ENCODE measurements at regions not wholly inside any gene's neighbourhood (a gene's known extent, or its start where the extent isn't known, plus 50 kb on each side); places are given as distances from the start of the nearest gene placed in this dataset.

DNA sequence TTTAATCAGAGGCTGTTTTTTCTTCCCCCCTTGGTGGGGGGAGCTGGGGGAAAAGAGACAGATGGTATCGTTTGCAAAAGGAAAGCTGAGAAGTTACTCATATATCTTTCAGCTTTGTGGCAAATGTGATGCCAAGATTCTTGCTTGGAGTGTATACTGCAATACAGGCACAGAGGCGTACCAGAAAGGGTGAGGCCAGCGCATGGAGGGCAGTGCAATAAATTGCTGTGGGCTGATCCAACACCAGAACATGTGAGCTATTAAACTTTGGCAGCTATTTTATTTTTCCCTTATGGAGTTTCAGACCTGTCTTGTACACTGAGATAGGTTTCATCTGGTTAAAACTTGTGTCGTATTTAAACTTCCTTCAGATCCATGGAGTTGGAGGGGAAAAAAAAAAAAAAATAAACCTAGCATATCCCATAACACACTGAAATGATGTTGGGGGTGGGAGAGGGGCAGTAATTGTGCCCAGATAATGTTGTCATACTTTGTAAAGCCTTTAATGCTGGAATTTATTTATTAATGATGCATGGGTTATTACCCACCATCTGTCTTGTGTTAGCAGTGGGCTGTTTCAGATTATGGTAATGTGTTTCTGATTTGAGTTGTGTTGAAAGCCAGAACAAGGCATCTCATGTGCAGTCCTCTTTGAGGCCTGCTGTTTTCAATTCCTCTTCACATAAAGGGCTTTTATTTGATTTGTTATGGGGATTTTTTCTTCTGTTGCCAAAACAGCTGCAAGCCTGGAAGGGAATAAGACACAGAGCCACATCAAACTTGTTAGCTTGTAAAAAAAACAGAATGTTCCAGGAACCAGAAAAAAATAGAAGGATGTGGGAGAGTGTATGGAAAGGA lies 891.3 kb downstream of the TLE1 start:
- H3K4me3 ChIP-seq = no peak overlapping the region
- H3K4me2 ChIP-seq (ENCODE audit: control insufficient read depth, insufficient read depth) = no peak overlapping the region
- H3K9me3 ChIP-seq (replicated peaks; ENCODE audit: control insufficient read depth, insufficient read depth, low read length) = no peaks in the 10 kb centered on the region
- POLR2A ChIA-PET = no interaction called here
- FAIRE-seq (no peak), DNase-seq (ENCODE audit: low read depth, low spot score) (no peak), ATAC-seq (no peak)
- SMC1A ChIA-PET (ENCODE audit: uncharacterized antibody, unreplicated experiment) = interaction anchor here (0.6 to 4.5 kb wide), 13 partner anchors 7 to 88 kb away, joined by 3 to 21 read pairs (median 4); no protein-coding TSS in a partner anchor
- H3K27ac ChIP-seq (ENCODE audit: control insufficient read depth, insufficient read depth) = no peak overlapping the region
- RAD21 ChIA-PET (ENCODE audit: unreplicated experiment) = interaction anchor here (0.6 to 3.0 kb wide), 4 partner anchors 9 to 86 kb away, joined by 3 to 17 read pairs (median 3); no protein-coding TSS in a partner anchor
- H3K79me2 ChIP-seq (ENCODE audit: control insufficient read depth, insufficient read depth, low read length) = no peaks in the 10 kb centered on the region
- no peak for TF ChIP-seq FOXK2 (IDR thresholded peaks at IDR 0.05)
- peak in 1 of 2 experiments; percentile 38; a peak in 1 of 4 replicates for TF ChIP-seq BHLHE40 (IDR thresholded peaks at IDR 0.05; ENCODE audit: borderline replicate concordance in 1 of 2, low read depth in 2 of 2, low read length in 1 of 2)
- no peak overlapping the region for H2AFZ ChIP-seq (ENCODE audit: control insufficient read depth, low read depth, low read length)
- no TSS peak for BruUV-seq (replicated peaks)
- no peaks in the 10 kb centered on the region for H4K20me1 ChIP-seq (ENCODE audit: control insufficient read depth, insufficient read depth)
- CTCF ChIA-PET = interaction anchor here (1.0 to 1.7 kb wide), 2 partner anchors 9 to 84 kb away, joined by 3 to 6 read pairs; no protein-coding TSS in a partner anchor
- 57% methylated on average over 4 of the region's 4 CpGs for WGBS (ENCODE audit: insufficient coverage, insufficient replicate concordance, low lambda C conversion rate, missing lambda C conversion rate)
- H3K4me1 ChIP-seq (ENCODE audit: control insufficient read depth, insufficient read depth, low read length) = no peaks in the 10 kb centered on the region
- H3K36me3 ChIP-seq (ENCODE audit: control insufficient read depth in 2 of 2, insufficient read depth in 2 of 2, low read length in 1 of 2) = no peaks in the 10 kb centered on the region
- in situ Hi-C loops (cut with MboI) (no loop called here), intact Hi-C loops (cut with micrococcal nuclease; ENCODE audit: unreplicated experiment) (no loop called here)
- H3K9ac ChIP-seq (ENCODE audit: control insufficient read depth, insufficient read depth, low read length) = no peak overlapping the region
- H3K27me3 ChIP-seq (replicated peaks in 1 of 2; ENCODE audit: control insufficient read depth in 2 of 2, insufficient read depth in 2 of 2, low read length in 1 of 2) = no peaks in the 10 kb centered on the region

DNA sequence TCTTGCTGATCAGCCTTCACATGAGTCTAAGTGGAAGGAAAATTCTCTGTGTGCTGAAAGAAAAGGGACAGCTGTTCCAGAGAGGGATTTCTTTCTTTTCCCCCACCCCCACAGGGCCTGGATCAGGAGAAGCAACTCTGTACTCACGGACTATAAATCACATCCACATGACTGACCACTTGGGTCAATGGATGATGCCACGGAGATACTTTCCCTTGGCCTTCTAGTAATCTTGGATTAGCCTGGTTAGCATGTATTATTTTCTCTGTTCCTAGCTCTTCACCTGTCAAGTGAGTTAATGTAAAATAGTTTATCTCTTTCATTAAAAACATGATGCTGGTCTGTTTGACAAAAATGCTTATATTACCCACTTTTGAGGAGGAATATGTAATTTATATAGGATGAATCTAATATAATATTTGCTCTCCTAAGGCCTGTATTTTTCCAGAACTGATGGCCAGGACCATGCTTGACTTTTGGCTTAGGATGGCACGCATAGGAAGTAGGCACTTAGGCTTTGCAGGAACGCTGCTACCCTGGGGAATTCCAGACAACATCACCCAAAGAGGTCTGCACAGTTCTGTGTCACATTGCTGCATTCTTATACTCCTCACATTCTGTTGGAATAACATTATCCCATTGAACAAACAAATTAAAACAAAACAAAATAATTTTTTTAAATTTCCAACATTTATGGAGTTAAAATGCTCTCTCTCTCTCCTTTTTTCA lies 892.1 kb downstream of the TLE1 start:
- intact Hi-C loops (cut with micrococcal nuclease; ENCODE audit: unreplicated experiment) (no loop called here), in situ Hi-C loops (cut with MboI) (no loop called here)
- Histone ChIP-seq H3K9me3 (replicated peaks; ENCODE audit: control insufficient read depth, insufficient read depth, low read length) (no peaks in the 10 kb centered on the region), H4K20me1 (ENCODE audit: control insufficient read depth, insufficient read depth) (no peaks in the 10 kb centered on the region), H3K27me3 (replicated peaks in 1 of 2; ENCODE audit: control insufficient read depth in 2 of 2, insufficient read depth in 2 of 2, low read length in 1 of 2) (no peaks in the 10 kb centered on the region), H2AFZ (ENCODE audit: control insufficient read depth, low read depth, low read length) (no peak overlapping the region), H3K27ac (ENCODE audit: control insufficient read depth, insufficient read depth) (no peak overlapping the region), H3K4me3 (no peak overlapping the region), H3K79me2 (ENCODE audit: control insufficient read depth, insufficient read depth, low read length) (no peaks in the 10 kb centered on the region), H3K4me2 (ENCODE audit: control insufficient read depth, insufficient read depth) (no peak overlapping the region), H3K36me3 (ENCODE audit: control insufficient read depth in 2 of 2, insufficient read depth in 2 of 2, low read length in 1 of 2) (no peaks in the 10 kb centered on the region), H3K9ac (ENCODE audit: control insufficient read depth, insufficient read depth, low read length) (no peak overlapping the region), H3K4me1 (ENCODE audit: control insufficient read depth, insufficient read depth, low read length) (no peaks in the 10 kb centered on the region)
- ChIA-PET SMC1A (ENCODE audit: uncharacterized antibody, unreplicated experiment) (interaction anchor here (1.0 to 4.5 kb wide), 5 partner anchors 8 to 86 kb away, joined by 4 to 21 read pairs (median 4); no protein-coding TSS in a partner anchor), CTCF (interaction anchor here (1.0 to 1.7 kb wide), 2 partner anchors 8 to 85 kb away, joined by 3 to 6 read pairs; no protein-coding TSS in a partner anchor), RAD21 (ENCODE audit: unreplicated experiment) (interaction anchor here (0.7 to 3.0 kb wide), 3 partner anchors 44 to 87 kb away, joined by 3 to 17 read pairs (median 3); no protein-coding TSS in a partner anchor), POLR2A (no interaction called here)
- 16% methylated on average over 4 of the region's 4 CpGs for WGBS (ENCODE audit: insufficient coverage, insufficient replicate concordance, low lambda C conversion rate, missing lambda C conversion rate)
- FAIRE-seq (no peak), ATAC-seq (no peak), DNase-seq (ENCODE audit: low read depth, low spot score) (no peak)
- no TSS peak for BruUV-seq (replicated peaks)
- TF ChIP-seq IKZF2 (IDR thresholded peaks at IDR 0.05) (no peak), HDAC2 (IDR thresholded peaks at IDR 0.05) (no peak), NFXL1 (IDR thresholded peaks at IDR 0.05; ENCODE audit: borderline replicate concordance) (no peak), JUNB (IDR thresholded peaks at IDR 0.05) (no peak), SUPT20H (IDR thresholded peaks at IDR 0.05; ENCODE audit: borderline replicate concordance, control insufficient read depth, low read depth, low read length) (no peak), STAT1 (conservative IDR thresholded peaks at IDR 0.05) (no peak), SMAD5 (IDR thresholded peaks at IDR 0.05; ENCODE audit: low read depth) (no peak), SIN3A (IDR thresholded peaks at IDR 0.05; ENCODE audit: low read depth, low read length) (no peak), RELA (IDR thresholded peaks at IDR 0.05; ENCODE audit: borderline replicate concordance, partially characterized antibody) (no peak)
- TF ChIP-seq, protein P1, sequence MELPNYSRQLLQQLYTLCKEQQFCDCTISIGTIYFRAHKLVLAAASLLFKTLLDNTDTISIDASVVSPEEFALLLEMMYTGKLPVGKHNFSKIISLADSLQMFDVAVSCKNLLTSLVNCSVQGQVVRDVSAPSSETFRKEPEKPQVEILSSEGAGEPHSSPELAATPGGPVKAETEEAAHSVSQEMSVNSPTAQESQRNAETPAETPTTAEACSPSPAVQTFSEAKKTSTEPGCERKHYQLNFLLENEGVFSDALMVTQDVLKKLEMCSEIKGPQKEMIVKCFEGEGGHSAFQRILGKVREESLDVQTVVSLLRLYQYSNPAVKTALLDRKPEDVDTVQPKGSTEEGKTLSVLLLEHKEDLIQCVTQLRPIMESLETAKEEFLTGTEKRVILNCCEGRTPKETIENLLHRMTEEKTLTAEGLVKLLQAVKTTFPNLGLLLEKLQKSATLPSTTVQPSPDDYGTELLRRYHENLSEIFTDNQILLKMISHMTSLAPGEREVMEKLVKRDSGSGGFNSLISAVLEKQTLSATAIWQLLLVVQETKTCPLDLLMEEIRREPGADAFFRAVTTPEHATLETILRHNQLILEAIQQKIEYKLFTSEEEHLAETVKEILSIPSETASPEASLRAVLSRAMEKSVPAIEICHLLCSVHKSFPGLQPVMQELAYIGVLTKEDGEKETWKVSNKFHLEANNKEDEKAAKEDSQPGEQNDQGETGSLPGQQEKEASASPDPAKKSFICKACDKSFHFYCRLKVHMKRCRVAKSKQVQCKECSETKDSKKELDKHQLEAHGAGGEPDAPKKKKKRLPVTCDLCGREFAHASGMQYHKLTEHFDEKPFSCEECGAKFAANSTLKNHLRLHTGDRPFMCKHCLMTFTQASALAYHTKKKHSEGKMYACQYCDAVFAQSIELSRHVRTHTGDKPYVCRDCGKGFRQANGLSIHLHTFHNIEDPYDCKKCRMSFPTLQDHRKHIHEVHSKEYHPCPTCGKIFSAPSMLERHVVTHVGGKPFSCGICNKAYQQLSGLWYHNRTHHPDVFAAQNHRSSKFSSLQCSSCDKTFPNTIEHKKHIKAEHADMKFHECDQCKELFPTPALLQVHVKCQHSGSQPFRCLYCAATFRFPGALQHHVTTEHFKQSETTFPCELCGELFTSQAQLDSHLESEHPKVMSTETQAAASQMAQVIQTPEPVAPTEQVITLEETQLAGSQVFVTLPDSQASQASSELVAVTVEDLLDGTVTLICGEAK (IDR thresholded peaks at IDR 0.05; ENCODE audit: borderline replicate concordance) = no peak

Data from GM12878 (cell line).